NCI-H226 (cell line): ENCODE measurements at regions not wholly inside any gene's neighbourhood (a gene's known extent, or its start where the extent isn't known, plus 50 kb on each side); places are given as distances from the start of the nearest gene placed in this dataset.
A peak's percentile ranks its signal among the peaks of the same experiment; 100 is the strongest.
"Not testable (repeated sequence)": the region's sequence is repeated elsewhere in the genome, so short reads cannot be mapped to it uniquely, and the experiment has no call there.

Source experiments
- DNase-seq: peaks from one replicate; pipeline ENCODE4 v3.0.0-alpha.2; 2015

GRCh38 chr12:18794000-18794399, 56.1 kb downstream of the CAPZA3 start:
- DNase-seq: no peak

- DNase-seq: no peak
Observed at GRCh38 chr12:18797604-18798003, 59.7 kb downstream of the CAPZA3 start.

- no peak for DNase-seq
Observed at GRCh38 chr12:18798535-18799361, 60.8 kb downstream of the CAPZA3 start.

GRCh38 chr12:18799561-18799960, 61.6 kb downstream of the CAPZA3 start:
- peak; percentile 4 for DNase-seq

GRCh38 chr12:18805516-18806248, 67.8 kb downstream of the CAPZA3 start:
- no peak for DNase-seq

- DNase-seq: no peak
Observed at GRCh38 chr12:18807714-18808113, 69.8 kb downstream of the CAPZA3 start.

GRCh38 chr12:18808221-18808620, 70.3 kb downstream of the CAPZA3 start:
- DNase-seq: no peak

GRCh38 chr12:18810537-18811253, 72.8 kb downstream of the CAPZA3 start:
- DNase-seq: no peak

- no peak for DNase-seq
Observed at GRCh38 chr12:18811273-18811672, 73.4 kb downstream of the CAPZA3 start.

- DNase-seq: no peak
Observed at GRCh38 chr12:18813753-18814152, 75.8 kb downstream of the CAPZA3 start.

- DNase-seq: no peak
Observed at GRCh38 chr12:18818579-18819268, 80.8 kb downstream of the CAPZA3 start.

- no peak for DNase-seq
Observed at GRCh38 chr12:18819484-18819883, 81.6 kb downstream of the CAPZA3 start.

- no peak for DNase-seq
Observed at GRCh38 chr12:18823461-18823860, 85.5 kb downstream of the CAPZA3 start.

GRCh38 chr12:18824287-18824686, 86.4 kb downstream of the CAPZA3 start:
- no peak for DNase-seq

GRCh38 chr12:18825138-18825537, 87.2 kb downstream of the CAPZA3 start:
- DNase-seq: no peak

GRCh38 chr12:18827913-18828312, 90.0 kb downstream of the CAPZA3 start:
- no peak for DNase-seq

GRCh38 chr12:18828483-18828882, 90.6 kb downstream of the CAPZA3 start:
- DNase-seq: no peak

- DNase-seq: no peak
Observed at GRCh38 chr12:18828987-18829386, 91.1 kb downstream of the CAPZA3 start.

- not testable (repeated sequence) for DNase-seq
Observed at GRCh38 chr12:18832932-18833331, 95.0 kb downstream of the CAPZA3 start.

GRCh38 chr12:18837025-18837424, 99.1 kb downstream of the CAPZA3 start:
- no peak for DNase-seq

GRCh38 chr12:18837505-18837904, 99.6 kb downstream of the CAPZA3 start:
- no peak for DNase-seq

- DNase-seq: not testable (repeated sequence)
Observed at GRCh38 chr12:18840997-18841396, 103.1 kb downstream of the CAPZA3 start.

GRCh38 chr12:18849080-18849479, 111.2 kb downstream of the CAPZA3 start:
- peak; percentile 14 for DNase-seq
